Left kidney (tissue), 1 donor: ENCODE measurements at regions not wholly inside any gene's neighbourhood (a gene's known extent, or its start where the extent isn't known, plus 50 kb on each side); places are given as distances from the start of the nearest gene placed in this dataset.

Source experiments
- DNase-seq: peaks from one replicate; pipeline ENCODE4 v3.0.0-alpha.2; 2013

DNA sequence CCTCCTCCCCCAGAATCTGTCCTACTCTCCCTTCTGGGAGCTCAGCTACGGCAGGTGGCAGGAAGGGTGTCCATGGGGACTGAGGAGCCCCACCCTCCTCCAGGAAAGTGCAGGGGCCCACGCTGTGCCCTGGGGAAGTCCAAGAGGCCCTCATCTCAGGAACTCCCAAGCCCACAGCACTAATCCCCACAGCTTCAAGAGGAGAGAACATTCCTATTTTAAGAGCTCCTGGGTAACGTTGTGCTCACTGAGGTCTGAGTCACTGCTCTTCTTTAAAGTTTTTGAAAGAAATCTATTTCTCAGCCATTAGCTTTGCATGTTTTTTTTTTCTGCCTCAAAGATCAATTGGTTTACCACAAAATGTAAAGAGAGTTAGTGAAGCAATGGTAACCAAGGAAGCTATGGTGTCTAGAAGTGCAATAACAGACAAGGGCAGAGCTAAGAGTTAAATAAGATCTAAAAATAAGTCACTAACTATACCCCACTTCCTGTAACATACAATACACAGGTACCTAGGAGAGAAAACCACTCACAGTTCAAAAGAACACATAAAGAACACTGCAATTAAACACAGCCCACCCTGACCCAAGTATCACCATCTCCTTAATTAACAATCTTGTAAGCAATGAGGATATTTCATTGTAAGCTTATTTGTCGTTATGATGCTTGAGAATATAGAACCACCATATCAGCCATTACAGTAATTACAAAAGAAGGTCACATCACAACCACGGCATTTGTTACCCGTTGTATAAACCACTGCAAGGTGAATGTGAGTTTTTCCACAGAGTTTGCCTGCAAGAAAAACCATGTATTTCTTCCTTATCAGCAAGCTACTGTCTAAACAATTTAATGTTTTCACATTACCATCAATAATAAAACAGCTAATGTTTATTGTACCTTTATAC is 382.3 kb upstream of the SLC30A5 start:
- no peak for DNase-seq

DNA sequence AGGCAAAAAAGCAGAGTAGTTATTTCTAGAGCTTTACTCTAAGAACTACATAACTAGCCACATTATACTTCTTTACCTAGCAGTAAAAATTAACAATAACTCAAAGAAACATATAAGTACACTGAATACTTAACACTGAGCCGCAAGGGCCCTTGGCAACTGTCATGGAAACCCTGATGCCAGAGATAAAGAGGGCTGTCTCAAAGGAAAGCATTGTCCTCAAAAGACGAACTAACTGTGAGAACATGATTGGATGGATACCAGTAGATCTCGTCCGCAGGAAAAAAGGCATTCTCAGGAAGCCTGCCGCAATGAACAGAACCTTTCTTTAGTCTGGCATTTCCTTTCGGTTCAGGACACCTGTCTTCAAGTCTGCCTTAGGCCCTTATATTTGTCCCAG is 379.0 kb upstream of the SLC30A5 start:
- DNase-seq: no peak

DNA sequence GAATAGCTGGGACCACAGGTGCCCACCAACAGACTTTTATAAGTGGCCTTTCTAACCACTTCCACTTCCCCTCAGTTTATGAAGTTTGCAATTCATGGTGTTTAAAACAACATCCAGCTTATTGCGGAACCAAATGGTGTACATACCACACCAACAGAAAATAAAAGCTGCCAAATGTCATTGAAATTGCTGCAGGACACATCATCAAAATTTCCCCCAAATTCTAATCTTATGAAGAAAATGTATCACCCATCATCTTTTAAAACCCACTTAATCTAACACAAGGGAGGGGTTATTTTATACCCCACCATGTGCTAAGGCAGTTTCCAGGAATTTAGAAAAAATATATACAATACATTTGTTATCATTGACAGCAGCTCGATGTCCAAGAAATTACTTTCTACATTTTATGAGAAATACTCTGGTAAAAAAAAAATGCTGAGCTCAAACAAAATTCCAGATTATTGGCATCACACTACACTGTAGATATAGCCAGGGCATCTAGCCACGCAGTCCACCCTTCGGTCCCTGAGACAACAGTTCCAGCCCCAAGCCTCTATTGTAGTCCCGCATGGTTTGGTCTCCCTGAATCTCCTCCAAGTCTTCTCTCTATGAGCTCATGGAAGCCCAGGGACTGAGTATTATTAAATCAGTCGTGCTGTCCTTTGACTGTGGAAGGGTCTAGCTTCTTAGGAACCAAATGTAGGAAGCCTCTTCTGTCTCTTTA is 372.8 kb upstream of the SLC30A5 start:
- no peak for DNase-seq

- DNase-seq: no peak
Observed at GRCh38 chr5:68722357-68722756, 371.5 kb upstream of the SLC30A5 start.

GRCh38 chr5:68725905-68726683 is 367.7 kb upstream of the SLC30A5 start:
- DNase-seq: no peak

DNA sequence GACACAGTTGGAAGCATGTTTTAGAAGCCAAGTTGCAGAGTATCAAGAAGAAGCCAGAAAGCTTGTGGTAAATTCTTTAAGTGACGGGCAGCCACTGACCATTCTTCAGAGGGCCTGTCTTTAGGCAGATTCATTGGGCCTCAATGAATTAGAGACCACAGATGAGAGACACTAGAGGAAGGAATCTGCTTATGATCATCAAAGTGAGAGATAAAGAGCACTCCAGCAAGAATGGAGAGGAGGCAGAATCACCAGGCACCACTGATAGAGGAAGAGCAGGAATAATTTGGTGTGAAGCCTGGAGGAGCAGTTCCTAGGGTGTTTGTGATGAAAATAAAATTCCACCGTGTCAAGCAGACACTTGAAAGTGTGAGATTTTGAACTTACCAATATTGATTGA is 365.9 kb upstream of the SLC30A5 start:
- DNase-seq: no peak

DNA sequence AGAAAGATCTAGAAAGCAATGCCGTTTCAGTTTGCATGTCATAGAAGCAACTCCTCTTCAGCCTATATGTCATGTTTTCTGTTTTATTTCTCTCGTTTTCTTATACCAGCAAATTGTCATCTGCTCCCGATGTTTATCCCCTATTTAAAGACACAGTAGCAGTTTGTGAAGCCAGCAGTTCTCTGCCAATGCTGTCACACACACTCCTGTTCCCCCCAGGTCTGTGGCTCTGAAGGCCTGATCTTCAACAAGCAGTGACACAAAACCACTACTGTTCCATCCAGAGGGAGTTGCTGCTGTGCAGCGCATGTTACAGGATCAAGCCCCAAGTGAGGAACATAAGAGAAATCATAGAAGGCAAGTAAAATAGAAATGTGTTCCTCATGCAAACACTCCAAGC is 364.1 kb upstream of the SLC30A5 start:
- DNase-seq: no peak

GRCh38 chr5:68730220-68730978 is 363.4 kb upstream of the SLC30A5 start:
- peak; percentile 58 for DNase-seq

GRCh38 chr5:68730979-68731654 is 362.7 kb upstream of the SLC30A5 start:
- no peak for DNase-seq

DNA sequence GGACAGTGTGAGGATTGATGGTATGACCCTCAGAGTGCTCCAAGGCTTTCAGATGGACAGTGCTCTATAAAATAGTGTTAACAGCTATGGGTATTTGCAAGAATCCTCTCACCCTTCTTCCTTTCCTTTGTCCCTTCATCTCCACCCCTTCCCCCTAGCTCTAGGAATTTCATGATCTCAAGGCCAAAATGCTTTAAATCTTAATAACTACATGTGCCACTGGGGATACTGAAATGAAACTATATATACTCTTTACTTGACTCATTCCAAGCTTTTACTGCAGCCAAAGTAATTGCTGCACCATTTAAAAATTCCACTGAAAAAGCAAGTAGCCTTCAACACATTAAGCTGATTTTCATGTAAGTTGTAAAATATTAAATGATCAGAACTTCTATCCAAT is 361.6 kb upstream of the SLC30A5 start:
- no peak for DNase-seq

DNA sequence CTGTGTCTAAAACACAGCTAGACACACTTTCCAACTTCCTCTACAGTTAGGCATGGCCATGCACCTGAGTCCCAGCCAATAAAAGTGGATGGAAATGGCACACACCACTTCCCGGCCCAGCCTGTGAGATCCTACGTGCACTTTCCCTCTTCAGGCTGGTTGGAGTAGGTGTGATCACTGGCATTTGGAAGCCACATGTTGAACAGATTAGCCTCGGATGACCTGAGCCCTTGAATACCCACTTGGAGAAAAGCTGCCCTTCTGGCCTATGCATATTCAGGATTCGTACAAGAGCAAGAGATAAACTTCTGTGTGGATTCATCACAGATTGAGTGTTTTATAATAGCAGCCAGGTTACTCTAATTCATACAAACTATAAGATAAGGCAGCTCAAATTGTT is 359.0 kb upstream of the SLC30A5 start:
- DNase-seq: no peak

GRCh38 chr5:68738236-68738635 is 355.6 kb upstream of the SLC30A5 start:
- no peak for DNase-seq

DNA sequence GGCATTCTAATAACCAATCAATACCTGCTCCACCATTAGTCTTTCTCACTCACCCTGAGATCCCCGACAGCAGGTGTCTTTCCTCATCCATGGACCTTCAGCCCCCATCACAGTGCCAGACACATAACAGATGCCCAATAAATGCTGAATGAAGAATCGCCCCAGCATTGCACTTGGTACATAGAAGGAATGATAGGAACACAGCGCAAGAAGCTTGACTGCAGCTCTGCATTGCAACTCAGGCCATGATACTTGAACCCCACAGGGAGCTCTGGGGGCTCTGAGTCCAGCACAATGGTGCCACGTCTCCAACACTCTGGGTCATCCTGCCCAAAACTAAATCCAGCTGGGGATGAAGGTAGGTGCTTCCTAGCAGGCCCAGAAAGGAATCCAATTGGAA is 355.0 kb upstream of the SLC30A5 start:
- no peak for DNase-seq

GRCh38 chr5:68739752-68740151 is 354.1 kb upstream of the SLC30A5 start:
- DNase-seq: no peak

DNA sequence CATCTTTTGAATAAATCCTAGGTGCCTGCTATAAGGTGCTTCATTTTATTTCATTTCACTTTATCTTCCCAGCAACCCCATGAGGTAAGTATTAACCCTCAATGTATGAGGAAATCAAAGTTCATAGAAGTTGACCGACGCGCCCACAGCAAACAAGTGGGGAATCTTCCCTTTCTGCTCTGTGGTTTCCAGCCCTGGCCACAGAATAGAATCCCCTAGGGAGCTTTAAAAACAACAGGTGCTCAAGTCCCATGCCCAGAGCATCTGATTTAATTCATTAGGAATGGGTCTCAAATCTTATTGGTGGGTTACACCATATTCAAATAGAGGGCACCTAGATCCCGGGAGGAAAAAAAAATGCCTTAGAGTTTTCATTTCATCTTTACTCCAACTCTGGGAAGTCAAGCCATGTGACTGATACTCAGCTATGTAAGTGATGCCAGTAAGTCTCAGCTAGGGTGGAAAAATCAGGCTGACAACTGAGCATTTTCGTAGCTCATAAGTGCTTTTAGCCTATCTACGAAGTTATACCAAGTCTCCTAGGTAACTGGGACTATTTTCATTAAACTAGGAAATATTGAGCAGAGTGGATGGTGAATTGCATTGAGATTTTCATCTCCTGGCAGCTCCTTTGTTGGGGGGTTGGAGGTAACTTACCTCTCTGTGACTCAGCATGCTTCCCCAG is 353.4 kb upstream of the SLC30A5 start:
- DNase-seq: no peak

GRCh38 chr5:68744206-68744605 is 349.6 kb upstream of the SLC30A5 start:
- DNase-seq: no peak

GRCh38 chr5:68745448-68745847 is 348.4 kb upstream of the SLC30A5 start:
- DNase-seq: no peak

DNA sequence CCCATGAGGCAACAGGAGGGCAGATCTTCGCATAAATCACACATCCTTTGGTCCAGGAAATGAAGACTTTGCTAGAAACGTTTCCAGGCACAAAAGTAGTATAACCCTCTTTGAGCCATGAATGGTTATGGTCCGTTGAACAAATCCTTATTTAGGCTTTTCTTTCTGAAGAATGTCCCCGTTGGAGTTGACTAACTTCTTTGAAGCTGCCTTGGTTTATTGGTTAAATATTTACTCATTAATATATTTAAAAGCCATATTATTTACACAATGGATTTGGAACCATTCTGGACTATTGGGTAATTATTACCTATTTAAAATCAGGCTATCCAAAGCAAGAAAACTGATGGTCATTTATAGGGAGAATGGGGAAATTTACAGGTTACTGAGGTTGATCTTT is 347.6 kb upstream of the SLC30A5 start:
- no peak for DNase-seq

DNA sequence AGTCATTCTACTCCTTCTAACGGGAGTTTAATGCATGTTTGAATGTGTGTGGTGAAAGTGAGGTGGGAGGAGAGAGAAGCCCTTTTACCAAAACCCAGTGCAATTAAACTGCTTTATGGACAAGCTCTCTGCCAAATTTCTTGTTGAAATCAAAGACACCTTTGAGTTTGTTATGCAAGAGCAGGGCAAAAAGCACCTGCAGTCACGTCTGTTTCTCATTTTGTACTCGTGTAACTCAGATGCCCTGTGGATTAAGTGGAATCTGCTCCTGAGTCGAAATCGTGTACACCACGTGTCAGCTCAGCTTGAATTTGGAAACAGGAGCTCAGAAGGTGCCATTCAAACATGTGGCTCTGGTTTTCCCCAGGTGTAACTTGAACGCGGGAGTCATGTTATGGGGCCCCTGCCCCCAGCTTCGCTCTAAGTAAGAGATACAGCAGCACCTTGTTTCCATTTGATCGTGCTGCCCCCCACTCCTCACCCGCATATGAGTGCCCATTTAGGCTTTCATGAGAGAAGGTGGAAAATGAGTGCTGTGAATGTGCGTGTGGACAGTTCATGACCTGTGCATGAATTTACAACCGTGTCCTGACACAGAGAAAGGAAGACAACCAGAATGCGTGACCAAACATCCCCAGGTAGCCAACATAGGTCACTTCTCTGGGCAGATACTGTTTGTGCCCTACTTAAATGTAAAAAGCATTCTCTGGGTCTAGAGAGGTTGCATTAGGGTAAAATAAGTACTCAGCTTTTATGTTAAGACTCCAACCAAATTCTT is 347.0 kb upstream of the SLC30A5 start:
- DNase-seq: no peak

DNA sequence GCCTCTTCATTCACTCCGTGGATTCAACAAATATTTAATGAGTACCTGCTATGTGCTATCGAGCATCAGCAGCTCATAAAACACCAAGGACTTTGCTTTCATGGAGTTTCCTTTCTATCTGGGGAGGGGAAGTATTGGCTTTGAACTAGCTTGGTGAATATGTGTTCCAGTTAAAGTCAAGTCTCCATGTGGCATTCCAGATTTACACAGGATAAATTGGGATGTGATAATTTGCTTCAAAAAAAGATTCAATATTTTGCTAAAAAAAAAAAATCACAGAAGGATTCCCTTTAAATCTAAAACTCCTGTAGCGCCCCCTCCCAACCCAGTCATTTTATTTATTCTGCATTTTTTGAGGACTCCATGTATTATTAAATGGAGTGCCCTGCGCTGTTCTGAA is 346.3 kb upstream of the SLC30A5 start:
- no peak for DNase-seq
